ENCODE measurements at regions not wholly inside any gene's neighbourhood (a gene's known extent, or its start where the extent isn't known, plus 50 kb on each side); places are given as distances from the start of the nearest gene placed in this dataset.
"Not testable (repeated sequence)": the region's sequence is repeated elsewhere in the genome, so short reads cannot be mapped to it uniquely, and the experiment has no call there.

DNA sequence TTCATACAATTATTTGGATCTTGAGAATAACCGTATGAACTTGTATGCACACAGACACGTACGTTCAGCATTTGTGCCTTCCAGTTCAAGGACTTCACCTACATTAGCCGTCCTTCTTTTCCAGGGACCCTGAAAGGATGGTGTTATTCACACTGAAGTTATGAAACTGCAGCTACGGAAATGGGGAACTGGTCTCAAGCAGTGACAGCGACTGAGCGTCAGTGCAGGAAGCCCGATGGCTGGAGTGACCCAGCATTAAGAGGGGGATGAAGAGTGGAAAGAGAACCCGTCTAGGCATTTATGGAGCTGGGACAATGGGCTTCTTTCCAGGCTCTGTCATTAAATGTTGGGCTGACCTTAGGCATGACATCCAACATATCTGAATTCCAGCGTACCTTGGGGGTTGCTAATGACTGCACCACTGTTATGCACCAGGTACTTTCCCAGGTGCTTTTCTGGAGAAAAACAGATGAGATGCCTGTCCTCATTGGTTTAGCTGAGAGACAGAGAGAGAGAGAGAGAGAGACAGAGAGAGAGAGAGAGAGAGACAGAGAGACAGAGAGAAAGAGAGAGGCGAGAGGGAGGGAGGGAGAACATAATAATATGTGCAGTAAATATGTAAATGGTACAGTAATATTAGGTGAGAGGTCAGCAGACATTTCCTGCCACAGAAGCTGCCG lies 204.7 kb upstream of the EXOC2 start:
- DNase-seq (ENCODE audit: low read depth): no peak

DNA sequence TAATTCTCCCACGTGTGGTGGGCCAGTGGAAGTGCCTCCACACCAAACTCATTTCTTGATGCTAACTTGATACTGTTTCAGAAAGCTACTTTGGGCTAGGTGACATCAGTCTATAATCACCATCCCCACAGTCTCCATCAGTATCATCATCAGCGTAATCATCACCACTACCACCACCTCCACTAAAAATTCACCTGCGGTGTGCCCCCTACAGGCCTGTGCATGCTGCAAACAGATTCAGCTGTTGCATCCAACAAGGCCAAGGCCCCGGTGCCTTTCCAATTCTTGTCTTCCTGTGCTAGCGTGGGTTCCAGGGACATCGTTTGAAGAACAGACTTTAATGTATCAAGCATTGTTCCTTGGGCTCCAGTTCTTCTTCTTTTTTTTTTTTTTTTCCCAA lies 201.3 kb upstream of the EXOC2 start:
- DNase-seq (ENCODE audit: low read depth): no peak

DNA sequence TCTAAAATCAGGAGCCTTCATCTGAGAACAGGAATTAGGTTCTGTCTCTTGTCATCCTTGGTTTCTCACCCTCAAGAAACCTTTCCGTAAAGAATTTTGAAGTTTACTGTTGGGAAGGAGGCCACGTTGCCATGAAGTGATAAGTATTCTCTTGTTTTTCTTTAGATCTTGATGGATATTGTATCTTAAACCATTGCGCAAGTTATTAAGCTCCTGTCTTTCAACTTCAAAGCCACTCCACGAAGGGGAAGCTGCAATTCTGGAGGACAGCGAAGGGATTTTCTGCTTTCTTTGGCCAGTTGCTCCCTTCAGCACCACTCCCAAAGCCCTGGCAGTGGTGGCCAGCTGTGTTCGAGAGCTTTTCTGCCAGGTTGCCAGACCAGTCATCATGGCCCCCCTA lies 198.1 kb upstream of the EXOC2 start:
- DNase-seq (ENCODE audit: low read depth): no peak

DNA sequence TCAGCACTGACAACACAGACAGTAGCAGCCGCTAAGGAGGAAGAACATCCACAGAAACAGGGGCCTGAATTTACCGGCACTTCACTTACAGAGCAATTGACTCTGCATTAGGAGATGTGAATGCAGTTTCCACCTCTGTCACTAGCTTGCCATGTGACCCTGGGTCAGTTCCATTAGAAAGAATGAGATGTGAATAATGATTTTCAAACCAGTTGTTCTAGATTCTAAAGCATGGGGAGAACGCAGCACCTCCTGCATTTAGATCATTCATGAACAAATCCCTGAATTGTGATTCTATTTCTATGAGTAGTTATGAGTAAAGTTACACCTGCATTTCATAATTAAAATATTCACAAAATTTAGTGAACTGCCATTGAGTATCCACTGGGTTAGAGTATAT lies 197.3 kb upstream of the EXOC2 start:
- no peak for DNase-seq (ENCODE audit: low read depth)

DNA sequence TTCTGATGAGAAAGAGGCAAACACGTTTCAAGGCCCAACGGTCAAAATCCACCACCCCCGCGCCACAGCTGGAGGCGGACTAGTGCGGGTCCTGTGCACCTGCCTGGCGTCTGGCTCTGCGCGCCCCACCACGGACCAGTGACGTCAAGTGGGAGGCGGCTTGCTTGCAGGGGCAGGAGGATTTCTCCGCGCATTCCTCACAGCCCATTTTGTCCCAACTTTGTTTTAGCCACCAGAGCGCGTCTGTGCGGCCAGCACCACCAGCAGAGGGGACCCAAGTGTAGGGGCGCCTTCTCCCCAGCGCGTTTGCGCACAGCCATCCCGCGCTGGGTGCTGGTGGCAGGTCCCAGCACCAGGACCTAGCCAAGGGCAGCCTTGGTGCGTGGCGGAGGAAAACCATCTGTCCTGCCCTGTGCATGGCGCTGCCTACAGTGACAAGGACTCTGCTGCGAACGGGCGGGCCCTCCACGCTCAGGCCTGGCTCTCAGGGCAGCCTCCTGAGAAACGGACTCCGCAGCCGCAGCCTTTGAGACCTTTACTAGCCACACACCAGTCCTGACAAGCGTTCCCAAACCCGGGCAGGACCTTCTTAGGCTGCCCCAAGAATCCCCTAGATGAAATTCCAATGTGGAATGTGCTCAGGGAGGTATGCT lies 194.8 kb upstream of the EXOC2 start:
- no peak for DNase-seq (ENCODE audit: low read depth)

DNA sequence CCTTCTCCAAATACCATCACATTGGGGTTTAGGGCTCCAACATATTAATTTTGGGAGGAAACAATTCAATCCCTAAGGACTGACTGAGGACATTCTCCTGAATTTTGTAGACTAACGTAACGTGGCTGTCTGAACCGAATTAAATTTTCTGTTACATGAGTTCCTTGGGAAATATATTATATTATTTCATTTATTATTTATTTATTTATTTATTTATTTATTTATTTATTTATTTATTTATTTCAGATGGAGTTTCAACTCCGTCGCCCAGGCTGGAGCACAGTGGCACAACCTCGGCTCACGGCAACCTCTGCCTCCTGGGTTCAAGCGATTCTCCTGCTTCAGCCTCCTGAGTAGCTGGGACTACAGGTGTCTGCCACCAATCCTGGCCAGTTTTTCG lies 193.2 kb upstream of the EXOC2 start:
- DNase-seq (ENCODE audit: low read depth): not testable (repeated sequence)

DNA sequence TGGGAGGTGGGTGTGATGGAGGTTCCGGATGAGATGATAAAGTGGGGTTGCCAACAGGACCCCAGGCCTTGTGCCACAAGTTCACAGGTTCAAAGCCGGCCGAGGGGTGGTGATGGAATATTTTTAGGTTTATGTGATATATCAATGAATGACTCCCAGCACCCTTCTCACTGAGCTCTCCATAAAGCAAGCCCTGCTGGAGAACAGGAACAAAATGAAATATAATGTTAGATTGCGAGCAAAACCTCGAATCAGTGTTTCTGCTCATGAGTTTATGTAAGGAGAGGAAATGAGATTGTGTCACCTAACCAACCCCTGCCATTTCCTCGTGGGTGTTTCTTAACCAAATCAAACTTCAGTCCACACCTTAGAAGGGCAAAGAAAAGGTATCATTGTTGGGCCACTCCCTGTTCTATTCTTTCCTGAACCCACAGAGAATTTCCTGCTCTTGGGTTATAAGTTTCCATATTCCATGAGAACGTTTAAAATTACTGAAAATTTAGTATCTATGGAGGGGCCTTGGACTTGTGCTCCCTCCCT lies 192.2 kb upstream of the EXOC2 start:
- no peak for DNase-seq (ENCODE audit: low read depth)

DNA sequence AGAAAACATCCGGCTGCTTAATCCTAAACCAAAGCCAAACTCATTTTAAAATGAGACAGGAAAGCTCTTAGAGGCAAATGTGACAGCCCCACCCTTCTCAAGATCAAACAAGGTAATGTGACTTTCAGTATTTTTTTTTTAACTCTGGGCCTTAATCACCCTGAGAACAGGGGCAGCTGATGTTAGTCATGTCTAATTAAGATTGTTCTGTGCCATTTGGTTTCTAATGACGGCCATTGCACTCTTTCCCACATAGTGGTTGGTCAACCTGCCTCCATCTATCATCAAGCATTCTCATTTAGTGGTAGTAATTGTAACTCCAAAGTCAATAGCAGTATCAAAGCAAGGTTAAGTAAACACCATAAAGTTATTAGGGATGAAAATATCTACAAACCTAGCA lies 191.6 kb upstream of the EXOC2 start:
- DNase-seq (ENCODE audit: low read depth): no peak

DNA sequence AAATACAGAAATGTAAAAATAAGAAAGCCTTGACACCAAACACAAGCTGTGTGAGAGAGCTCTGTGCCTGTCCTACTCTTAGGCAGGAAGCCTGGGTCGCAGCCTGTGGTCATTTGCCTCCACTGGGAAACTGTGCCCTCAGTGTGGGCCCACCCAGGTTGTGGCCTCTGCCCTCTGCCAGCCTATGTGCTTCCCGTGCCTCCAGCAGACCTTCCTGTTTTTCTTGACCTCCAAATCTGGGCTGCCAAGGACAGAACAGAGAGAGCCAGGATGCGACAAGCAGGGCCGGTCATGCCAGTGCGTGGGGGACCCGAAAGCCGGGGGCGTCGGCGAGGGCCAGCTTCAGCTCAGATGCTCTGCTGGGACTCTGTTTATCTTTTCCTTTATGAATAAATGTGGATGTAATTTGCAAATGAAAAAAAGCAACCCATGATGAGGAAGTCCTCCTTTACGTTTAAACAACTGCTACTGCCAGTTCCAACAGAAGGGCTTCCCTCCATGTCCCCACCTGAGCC lies 189.2 kb upstream of the EXOC2 start:
- no peak for DNase-seq (ENCODE audit: low read depth)

DNA sequence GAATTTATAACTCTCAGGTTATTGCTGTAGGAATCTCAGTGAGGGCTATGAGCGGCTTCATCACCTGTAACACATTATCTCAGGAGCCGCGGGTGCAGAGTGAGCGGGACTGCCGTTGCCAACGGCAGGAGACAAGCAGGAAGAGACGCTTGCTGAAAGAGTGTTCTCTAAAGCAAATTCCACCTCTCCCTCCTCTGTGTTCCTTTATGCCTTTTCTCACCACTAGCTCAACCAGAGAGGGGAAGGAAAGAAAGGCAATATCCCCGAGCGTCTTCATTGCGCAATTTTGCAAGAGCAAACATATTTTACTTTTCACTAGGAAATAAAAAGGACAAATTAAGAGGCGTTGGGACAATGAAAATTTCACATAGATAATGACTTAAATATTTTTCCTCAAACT lies 185.2 kb upstream of the EXOC2 start:
- no peak for DNase-seq (ENCODE audit: low read depth)

DNA sequence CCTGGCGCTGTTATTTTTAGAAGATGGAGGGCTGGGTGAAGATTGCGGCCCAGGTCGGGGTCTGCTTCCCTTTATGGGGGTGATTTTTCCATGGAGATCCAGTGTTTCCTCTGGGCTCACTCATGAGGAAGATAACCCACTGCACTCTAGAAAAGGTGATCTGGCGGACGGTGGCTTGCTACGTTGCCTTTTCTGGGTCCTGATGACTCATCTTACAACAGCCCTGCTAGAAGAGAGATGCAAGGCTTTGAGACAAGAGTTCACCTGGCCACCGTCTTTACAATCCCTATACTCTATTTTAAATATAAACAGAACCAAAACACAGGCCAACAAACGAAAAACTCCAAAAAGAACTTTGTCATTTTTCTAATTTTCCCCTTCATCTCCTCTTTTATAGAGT lies 182.1 kb upstream of the EXOC2 start:
- DNase-seq (ENCODE audit: low read depth): no peak

DNA sequence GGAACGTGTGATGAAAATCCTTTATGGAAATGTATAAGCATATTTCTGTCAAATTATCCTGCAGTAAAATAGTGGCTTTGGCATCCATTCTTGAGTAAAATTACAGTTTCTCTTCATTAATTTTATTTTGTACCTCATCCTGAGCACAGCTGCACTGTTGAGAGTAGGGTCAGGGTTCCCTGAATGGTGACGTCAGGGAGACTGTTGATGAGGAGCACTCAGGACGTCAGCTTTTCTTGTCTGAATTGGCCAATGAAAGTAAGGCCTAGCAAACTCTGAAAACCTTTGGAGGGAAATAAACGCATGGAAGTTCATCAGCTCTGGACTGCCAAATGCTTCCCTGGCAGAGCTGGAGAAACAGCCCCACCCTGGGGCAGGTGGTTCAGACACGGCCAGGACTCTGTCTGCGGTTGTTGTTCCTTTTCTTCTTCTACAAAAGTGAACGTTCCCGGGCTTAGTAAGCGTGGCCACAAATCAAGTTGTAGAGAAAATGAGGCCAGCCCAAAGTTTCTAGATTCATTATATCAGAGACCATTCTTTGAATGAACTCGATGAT lies 179.7 kb upstream of the EXOC2 start:
- no peak for DNase-seq (ENCODE audit: low read depth)

DNA sequence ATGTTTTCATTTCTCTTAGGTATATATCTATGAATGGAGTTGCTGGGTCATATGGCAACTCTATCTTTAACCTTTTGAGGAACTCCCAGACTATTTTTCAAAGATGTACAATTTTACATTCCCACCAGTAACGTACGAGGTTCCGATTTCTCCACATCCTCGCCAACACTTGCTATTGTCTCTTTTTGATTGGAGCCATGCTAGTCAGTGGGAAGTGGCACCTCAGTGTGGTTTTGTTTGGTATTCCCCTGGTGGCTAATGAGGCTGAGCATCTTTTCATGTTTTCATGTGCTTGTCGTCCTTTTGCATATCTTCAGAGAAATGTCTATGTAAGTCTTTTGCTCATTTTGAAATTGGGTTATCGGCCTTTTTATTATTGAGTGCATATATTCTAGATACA lies 178.6 kb upstream of the EXOC2 start:
- DNase-seq (ENCODE audit: low read depth): no peak

DNA sequence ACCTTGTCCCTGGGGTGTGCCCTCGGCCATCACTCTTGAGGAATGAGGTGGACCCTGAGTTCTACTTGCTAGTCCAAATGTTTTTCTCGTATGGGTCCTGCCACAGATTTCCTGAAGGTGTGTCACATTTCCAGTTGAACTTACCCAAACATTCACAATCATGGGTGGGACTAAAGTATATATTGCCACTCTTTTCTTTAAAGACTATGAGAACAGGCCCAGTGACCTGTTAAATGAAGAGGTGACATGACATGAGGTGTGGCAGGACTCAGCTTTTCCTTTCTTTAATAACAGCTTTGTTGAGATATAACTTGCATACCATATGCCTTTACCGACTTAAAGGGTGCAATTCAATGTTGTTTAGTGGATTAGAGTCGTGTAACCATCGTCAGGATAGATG lies 177.2 kb upstream of the EXOC2 start:
- no peak for DNase-seq (ENCODE audit: low read depth)

DNA sequence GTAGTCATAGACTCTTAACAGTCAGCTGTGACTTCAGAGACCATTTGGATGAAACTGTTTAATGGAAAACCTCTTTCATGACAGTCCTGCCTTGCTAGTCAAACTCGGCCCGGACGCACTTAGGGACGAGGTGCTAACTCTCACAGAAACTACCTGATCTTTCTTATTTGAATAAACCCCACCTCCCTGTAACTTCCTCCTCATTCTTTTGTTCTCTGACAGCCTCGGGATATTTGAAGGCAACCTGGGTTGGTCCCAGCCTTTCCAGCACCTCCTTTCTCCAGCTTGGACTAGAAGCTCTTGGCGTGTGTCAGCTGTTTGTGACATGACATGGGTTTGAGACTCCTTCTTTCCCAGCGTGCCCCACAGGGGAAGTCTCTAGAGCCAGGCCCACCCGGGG lies 175.3 kb upstream of the EXOC2 start:
- DNase-seq (ENCODE audit: low read depth): no peak

DNA sequence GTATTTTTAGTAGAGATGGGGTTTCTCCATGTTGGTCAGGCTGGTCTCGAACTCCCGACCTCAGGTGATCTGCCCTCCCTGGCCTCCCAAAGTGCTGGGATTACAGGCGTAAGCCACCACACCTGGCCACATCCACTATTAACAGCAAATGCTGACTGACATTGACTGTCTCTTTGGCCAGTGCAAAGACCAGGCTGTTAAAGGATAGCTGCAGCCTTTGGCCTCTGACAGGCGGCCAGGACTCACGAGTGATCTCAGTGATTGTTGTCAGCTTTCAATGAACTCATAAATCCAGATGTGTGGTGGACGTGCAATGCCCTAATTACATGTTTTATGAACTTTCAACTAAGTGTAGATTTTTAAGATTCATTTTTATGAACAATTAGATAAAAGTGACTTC lies 174.4 kb upstream of the EXOC2 start:
- no peak for DNase-seq (ENCODE audit: low read depth)

DNA sequence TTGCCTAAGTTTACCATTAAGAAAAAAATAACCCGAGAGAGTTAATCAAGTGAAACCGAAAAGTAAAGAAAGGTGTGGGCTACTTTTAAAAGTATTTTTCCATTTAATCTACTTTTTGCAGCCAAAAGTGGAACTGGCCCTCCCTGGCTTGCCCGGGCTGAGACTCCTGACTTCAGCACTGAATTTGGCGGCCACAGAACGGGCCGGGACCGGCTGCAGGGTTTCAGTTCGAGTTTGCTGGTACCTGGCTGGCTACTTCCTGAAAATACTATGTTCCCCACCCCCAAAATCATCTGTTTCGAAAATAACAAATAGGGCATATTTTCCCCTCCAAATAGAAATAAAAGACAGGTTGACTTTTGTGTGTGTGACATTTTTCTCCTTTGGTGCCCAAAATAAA lies 173.4 kb upstream of the EXOC2 start:
- no peak for DNase-seq (ENCODE audit: low read depth)

DNA sequence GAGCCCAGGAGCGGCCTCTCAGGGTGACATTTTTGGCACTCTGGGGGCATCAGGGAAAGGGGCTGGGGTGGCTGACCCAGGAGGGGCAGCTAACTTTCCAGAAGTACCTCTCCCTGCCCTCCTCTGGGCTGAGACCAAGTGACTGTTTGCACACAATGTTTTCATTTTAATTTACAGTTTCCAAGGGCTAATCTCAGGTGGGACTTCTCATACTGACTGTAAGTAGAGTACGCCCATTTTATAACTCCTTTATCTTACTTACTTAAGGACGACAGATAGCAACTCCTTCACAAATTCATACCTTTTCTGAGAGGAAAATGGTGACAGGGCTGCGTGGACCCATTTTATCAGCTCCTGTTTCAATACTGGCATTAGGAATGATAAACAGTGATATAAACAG lies 172.9 kb upstream of the EXOC2 start:
- DNase-seq (ENCODE audit: low read depth): no peak

DNA sequence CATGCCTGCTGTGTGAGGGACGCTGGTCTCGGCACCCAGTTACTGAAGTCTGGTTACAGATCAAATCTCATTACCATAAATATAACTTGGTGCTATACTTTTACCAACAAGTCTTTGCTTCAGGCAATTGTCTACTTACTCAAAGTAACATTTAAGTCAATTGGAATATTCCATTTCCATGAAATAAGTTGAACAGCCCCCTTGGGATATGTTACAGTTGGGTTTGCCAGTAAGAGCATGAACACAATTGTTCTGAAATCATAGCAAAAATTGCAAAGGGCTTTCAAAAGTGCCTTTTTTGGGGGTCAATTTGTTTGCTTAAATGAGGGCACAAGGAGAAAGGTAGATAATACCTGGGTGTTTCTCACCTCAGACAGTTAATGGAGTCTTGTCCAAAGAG lies 170.9 kb upstream of the EXOC2 start:
- DNase-seq (ENCODE audit: low read depth): no peak

DNA sequence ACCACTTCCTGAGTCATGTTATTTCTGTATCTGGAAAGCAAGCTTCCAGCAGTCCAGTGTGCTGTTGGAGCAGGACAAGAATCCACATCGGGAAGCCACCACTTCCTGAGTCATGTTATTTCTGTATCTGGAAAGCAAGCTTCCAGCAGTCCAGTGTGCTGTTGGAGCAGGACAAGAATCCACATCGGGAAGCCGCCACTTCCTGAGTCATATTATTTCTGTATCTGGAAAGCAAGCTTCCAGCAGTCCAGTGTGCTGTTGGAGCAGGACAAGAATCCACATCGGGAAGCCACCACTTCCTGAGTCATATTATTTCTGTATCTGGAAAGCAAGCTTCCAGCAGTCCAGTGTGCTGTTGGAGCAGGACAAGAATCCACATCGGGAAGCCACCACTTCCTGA lies 170.2 kb upstream of the EXOC2 start:
- not testable (repeated sequence) for DNase-seq (ENCODE audit: low read depth)

DNA sequence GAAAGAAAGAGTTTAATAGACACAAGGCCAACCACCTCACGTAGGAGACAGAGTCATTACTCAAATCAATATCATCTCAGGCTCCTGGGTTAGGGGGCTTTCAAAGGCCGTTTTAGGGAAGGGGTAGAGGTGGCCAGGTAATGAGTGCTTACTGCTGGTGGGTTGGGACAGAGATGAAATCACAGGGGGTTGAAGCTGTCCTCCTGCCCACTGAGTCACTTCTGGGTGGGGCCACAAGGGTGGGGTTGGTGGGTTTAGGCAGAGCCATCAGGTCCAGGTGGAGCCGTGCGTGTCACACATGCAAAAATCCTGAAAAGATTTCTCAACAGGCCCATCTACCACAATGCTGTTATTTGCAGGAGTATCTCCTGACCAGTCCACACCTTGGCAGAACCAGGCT lies 167.0 kb upstream of the EXOC2 start:
- DNase-seq (ENCODE audit: low read depth): no peak

DNA sequence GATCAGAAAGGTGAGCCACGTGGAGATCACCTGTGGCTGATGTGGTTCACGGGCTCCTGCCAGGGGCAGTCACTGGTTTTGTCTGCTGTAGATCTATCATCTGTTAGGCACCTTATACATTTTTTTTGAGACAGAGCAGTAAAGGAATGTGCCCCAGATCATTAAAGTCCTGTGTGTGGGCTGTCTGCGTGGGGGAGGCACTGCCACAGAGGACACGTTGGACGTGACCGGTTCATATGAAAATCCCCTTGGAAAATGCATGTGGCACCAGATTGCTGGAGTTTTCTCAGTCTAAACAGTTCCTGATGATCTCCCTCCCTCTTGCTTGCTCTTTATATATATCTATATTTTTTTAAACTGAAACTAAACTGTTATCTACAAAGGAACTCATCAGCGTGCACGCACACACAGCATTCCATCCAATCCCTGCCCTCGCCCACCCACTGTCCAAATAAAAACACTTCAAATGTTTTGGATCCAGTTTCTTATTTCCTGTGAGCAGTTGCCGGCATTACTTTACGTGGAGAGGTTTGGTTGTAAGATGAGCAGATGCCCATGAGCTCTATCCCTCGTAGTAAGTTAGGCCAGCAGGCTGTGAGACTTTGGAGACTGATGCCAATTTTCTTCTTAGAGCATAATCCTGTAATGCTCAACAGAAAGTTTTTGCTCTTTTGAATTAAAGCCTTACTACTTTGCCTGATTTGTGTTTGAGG lies 161.6 kb upstream of the EXOC2 start:
- DNase-seq (ENCODE audit: low read depth): no peak

DNA sequence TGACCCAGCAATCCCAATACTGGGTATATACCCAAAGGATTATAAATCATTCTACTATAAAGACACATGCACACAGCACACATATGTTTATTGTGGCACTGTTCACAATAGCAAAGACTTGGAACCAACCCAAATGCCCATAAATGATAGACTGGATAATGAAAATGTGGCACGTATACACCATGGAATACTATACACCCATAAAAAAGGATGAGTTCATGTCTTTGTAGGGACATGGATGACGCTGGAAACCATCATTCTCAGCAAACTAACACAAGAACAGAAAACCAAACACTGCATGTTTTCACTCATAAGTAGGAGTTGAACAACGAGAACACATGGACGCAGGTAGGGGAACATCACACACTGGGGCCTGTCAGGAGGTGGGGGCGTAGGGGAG lies 159.3 kb upstream of the EXOC2 start:
- DNase-seq (ENCODE audit: low read depth): not testable (repeated sequence)

Data from amniotic epithelial cell (primary cell).